Naive thymus-derived CD4-positive, alpha-beta T cell (primary cell): ENCODE measurements at regions not wholly inside any gene's neighbourhood (a gene's known extent, or its start where the extent isn't known, plus 50 kb on each side); places are given as distances from the start of the nearest gene placed in this dataset.

Experiments used
- ATAC-seq: fragments of 150-1000 bp; cut with Tn5 transposase; 2 replicates; pipeline ENCODE4 v1.10.0; 2021; ENCODE audit warnings: mild to moderate bottlenecking, moderate library complexity
- CTCF ChIA-PET: fragments of 350-600 bp; sonication (Branson Sonifier 250); formaldehyde crosslinking; loops from one replicate; lab custom pipeline; 2021; ENCODE audit warnings: antibody characterized with exemption; lab: Charles Lee
- POLR2A ChIA-PET: fragments of 350-600 bp; sonication (Branson Sonifier 250); formaldehyde crosslinking; loops from one replicate; lab custom pipeline; 2021; ENCODE audit warnings: antibody characterized with exemption, inconsistent platforms; lab: Charles Lee
- DNase-seq, 9 donors: peaks; one replicate each; pipeline versions ENCODE4 v3.0.0 to v3.0.0-alpha.2; 2020 to 2022; ENCODE audit warnings: mixed read lengths in 1 of 9
- H3K27ac ChIP-seq: one replicate; pipeline ENCODE4 v1.7.0; 2013; ENCODE audit warnings: mild to moderate bottlenecking, low read depth, low read length, moderate library complexity
- H3K27me3 ChIP-seq, 2 donors: one replicate each; pipeline ENCODE4 v1.7.0; 2013; ENCODE audit warnings: low read length in 2 of 2, mild to moderate bottlenecking in 2 of 2, moderate library complexity in 2 of 2; ENCODE audit not compliant: control insufficient read depth in 2 of 2, insufficient read depth in 2 of 2
- H3K36me3 ChIP-seq, 3 experiments: 1 replicate in 2 of 3; 2 replicates in 1 of 3; pipeline ENCODE4 v1.7.0; 2013; ENCODE audit warnings: low read length in 3 of 3, mild to moderate bottlenecking in 3 of 3, moderate library complexity in 1 of 3; ENCODE audit not compliant: insufficient read depth in 3 of 3, control insufficient read depth in 2 of 3
- H3K4me1 ChIP-seq, 2 donors: one replicate each; pipeline ENCODE4 v1.7.0; 2013; ENCODE audit warnings: low read length in 2 of 2, mild to moderate bottlenecking in 2 of 2, moderate library complexity in 1 of 2; ENCODE audit not compliant: control insufficient read depth in 2 of 2, insufficient read depth in 2 of 2
- H3K4me3 ChIP-seq: 2 replicates; pipeline ENCODE4 v1.7.0; 2013; ENCODE audit warnings: mild to moderate bottlenecking, low read length
- H3K9me3 ChIP-seq, 3 experiments: 1 replicate in 2 of 3; 2 replicates in 1 of 3; pipeline ENCODE4 v1.7.0; 2013; ENCODE audit warnings: low read length in 3 of 3; ENCODE audit not compliant: control insufficient read depth in 2 of 3
- H3K27ac Mint-ChIP-seq, 9 donors: one replicate each; pipeline ENCODE4 v1.8.0; 2020 to 2022; ENCODE audit warnings: mixed read lengths in 9 of 9, mild to moderate bottlenecking in 8 of 9, moderate library complexity in 5 of 9, inconsistent platforms in 2 of 9
- H3K27me3 Mint-ChIP-seq, 5 donors: one replicate each; pipeline ENCODE4 v1.8.0; 2021 to 2022; ENCODE audit warnings: mixed read lengths in 5 of 5, mild to moderate bottlenecking in 1 of 5
- H3K36me3 Mint-ChIP-seq, 5 donors: one replicate each; pipeline ENCODE4 v1.8.0; 2020 to 2022; ENCODE audit warnings: mixed read lengths in 5 of 5, mild to moderate bottlenecking in 3 of 5, inconsistent platforms in 1 of 5
- H3K4me1 Mint-ChIP-seq, 7 donors: one replicate each; pipeline ENCODE4 v1.8.0; 2020 to 2022; ENCODE audit warnings: mixed read lengths in 7 of 7, mild to moderate bottlenecking in 3 of 7, inconsistent platforms in 1 of 7
- H3K4me3 Mint-ChIP-seq, 10 donors: one replicate each; pipeline ENCODE4 v1.8.0; 2020 to 2022; ENCODE audit warnings: mild to moderate bottlenecking in 10 of 10, mixed read lengths in 10 of 10, moderate library complexity in 6 of 10, inconsistent platforms in 2 of 10
- H3K9me3 Mint-ChIP-seq, 11 donors: one replicate each; pipeline ENCODE4 v1.8.0; 2020 to 2022; ENCODE audit warnings: mixed read lengths in 11 of 11, mild to moderate bottlenecking in 4 of 11, inconsistent platforms in 1 of 11, moderate library complexity in 1 of 11
- intact Hi-C, 2 donors: fragments of 100-400 bp; cut with micrococcal nuclease; formaldehyde crosslinking; loops; one replicate each; pipeline ENCODE4 v1.15.1; 2023

GRCh38 chr3:514192-514591 is 317.6 kb downstream of the CHL1 start:
- POLR2A ChIA-PET, result no interaction called here
- peaks cover 0 to 13% (median 3%) of the 10 kb centered on the region in 11 donors for H3K9me3 Mint-ChIP-seq
- no peak overlapping the region for H3K4me3 Mint-ChIP-seq
- H3K4me1 ChIP-seq, result no peaks in the 10 kb centered on the region
- no peaks in the 10 kb centered on the region for H3K4me1 Mint-ChIP-seq
- no peak overlapping the region for H3K27ac Mint-ChIP-seq
- no peak for ATAC-seq
- no peaks in the 10 kb centered on the region for H3K9me3 ChIP-seq
- no peaks in the 10 kb centered on the region for H3K27me3 ChIP-seq
- no peak overlapping the region for H3K4me3 ChIP-seq
- intact Hi-C loops, result no loop called here
- no peaks in the 10 kb centered on the region for H3K36me3 ChIP-seq
- no peak for DNase-seq
- H3K27me3 Mint-ChIP-seq, result no peaks in the 10 kb centered on the region
- peaks cover 0 to under 1% (median 0%) of the 10 kb centered on the region in 5 donors for H3K36me3 Mint-ChIP-seq
- CTCF ChIA-PET, result no interaction called here
- H3K27ac ChIP-seq, result no peak overlapping the region

GRCh38 chr3:519026-519425 is 322.5 kb downstream of the CHL1 start:
- Histone ChIP-seq H3K27me3 (no peaks in the 10 kb centered on the region), H3K4me3 (no peak overlapping the region), H3K9me3 (no peaks in the 10 kb centered on the region), H3K4me1 (no peaks in the 10 kb centered on the region), H3K27ac (no peak overlapping the region), H3K36me3 (no peaks in the 10 kb centered on the region)
- ATAC-seq (no peak), DNase-seq (no peak)
- Mint-ChIP-seq H3K9me3 (peaks cover 0 to 7% (median 0%) of the 10 kb centered on the region in 11 donors), H3K4me3 (no peak overlapping the region), H3K36me3 (no peaks in the 10 kb centered on the region), H3K27ac (no peak overlapping the region), H3K27me3 (no peaks in the 10 kb centered on the region), H3K4me1 (no peaks in the 10 kb centered on the region)
- intact Hi-C loops, result no loop called here
- ChIA-PET POLR2A (interaction anchor here (0.7 kb wide), 1 partner anchor 43 kb away, joined by 3 read pairs; no protein-coding TSS in a partner anchor), CTCF (no interaction called here)

- peaks cover 0 to 13% (median 2%) of the 10 kb centered on the region in 11 donors for H3K9me3 Mint-ChIP-seq
Observed at GRCh38 chr3:522888-523287, 326.3 kb downstream of the CHL1 start.

GRCh38 chr3:525415-525814 is 328.9 kb downstream of the CHL1 start:
- Mint-ChIP-seq H3K27ac (no peak overlapping the region), H3K36me3 (no peaks in the 10 kb centered on the region), H3K4me3 (no peak overlapping the region), H3K9me3 (peaks cover 0 to 20% (median 4%) of the 10 kb centered on the region in 11 donors), H3K27me3 (no peaks in the 10 kb centered on the region), H3K4me1 (no peaks in the 10 kb centered on the region)
- DNase-seq (no peak), ATAC-seq (no peak)
- Histone ChIP-seq H3K36me3 (no peaks in the 10 kb centered on the region), H3K4me1 (no peaks in the 10 kb centered on the region), H3K9me3 (no peaks in the 10 kb centered on the region), H3K27ac (no peak overlapping the region), H3K4me3 (no peak overlapping the region), H3K27me3 (no peaks in the 10 kb centered on the region)
- ChIA-PET POLR2A (no interaction called here), CTCF (no interaction called here)
- intact Hi-C loops, result no loop called here

More at GRCh38 chr3:522888-523287, 326.3 kb downstream of the CHL1 start:
- H3K27me3 ChIP-seq, result no peaks in the 10 kb centered on the region
- Mint-ChIP-seq H3K4me1 (no peaks in the 10 kb centered on the region), H3K4me3 (no peak overlapping the region), H3K36me3 (no peaks in the 10 kb centered on the region), H3K27ac (no peak overlapping the region), H3K27me3 (no peaks in the 10 kb centered on the region)
- ATAC-seq (no peak), DNase-seq (no peak)
- no peaks in the 10 kb centered on the region for H3K4me1 ChIP-seq
- ChIA-PET POLR2A (no interaction called here), CTCF (no interaction called here)
- H3K4me3 ChIP-seq, result no peak overlapping the region
- no peaks in the 10 kb centered on the region for H3K9me3 ChIP-seq
- H3K27ac ChIP-seq, result no peak overlapping the region
- intact Hi-C loops, result no loop called here
- no peaks in the 10 kb centered on the region for H3K36me3 ChIP-seq

- Mint-ChIP-seq H3K36me3 (no peaks in the 10 kb centered on the region), H3K27me3 (no peaks in the 10 kb centered on the region), H3K4me3 (peak overlapping the region in 1 of 10 donors; percentile 35), H3K9me3 (peaks cover 3 to 32% (median 11%) of the 10 kb centered on the region in 11 donors), H3K27ac (no peak overlapping the region), H3K4me1 (no peaks in the 10 kb centered on the region)
- Histone ChIP-seq H3K27ac (no peak overlapping the region), H3K4me1 (no peaks in the 10 kb centered on the region), H3K36me3 (no peaks in the 10 kb centered on the region), H3K9me3 (no peaks in the 10 kb centered on the region), H3K27me3 (no peaks in the 10 kb centered on the region), H3K4me3 (no peak overlapping the region)
- CTCF ChIA-PET, result no interaction called here
- POLR2A ChIA-PET, result no interaction called here
- ATAC-seq (no peak), DNase-seq (no peak)
- intact Hi-C loops, result no loop called here
Observed at GRCh38 chr3:535566-536416, 339.2 kb downstream of the CHL1 start.

GRCh38 chr3:536417-536813 is 339.9 kb downstream of the CHL1 start:
- ATAC-seq (no peak), DNase-seq (no peak)
- H3K4me3 Mint-ChIP-seq, result peak overlapping the region in 1 of 10 donors; percentile 35
- Histone ChIP-seq H3K36me3 (no peaks in the 10 kb centered on the region), H3K27ac (no peak overlapping the region), H3K4me1 (no peaks in the 10 kb centered on the region), H3K4me3 (no peak overlapping the region), H3K9me3 (no peaks in the 10 kb centered on the region), H3K27me3 (no peaks in the 10 kb centered on the region)
- ChIA-PET POLR2A (no interaction called here), CTCF (no interaction called here)
- H3K9me3 Mint-ChIP-seq, result peaks cover 3 to 30% (median 10%) of the 10 kb centered on the region in 11 donors
- H3K36me3 Mint-ChIP-seq, result no peaks in the 10 kb centered on the region
- intact Hi-C loops, result no loop called here
- no peaks in the 10 kb centered on the region for H3K4me1 Mint-ChIP-seq
- no peak overlapping the region for H3K27ac Mint-ChIP-seq
- H3K27me3 Mint-ChIP-seq, result no peaks in the 10 kb centered on the region
